Cardiac septum (tissue), 1 donor: ENCODE measurements at regions not wholly inside any gene's neighbourhood (a gene's known extent, or its start where the extent isn't known, plus 50 kb on each side); places are given as distances from the start of the nearest gene placed in this dataset.

Experiments
- DNase-seq: peaks from one replicate; pipeline ENCODE4 v3.0.0-alpha.2; 2020; ENCODE audit warnings: low spot score
- intact Hi-C: fragments of 100-400 bp; cut with DNase I; formaldehyde crosslinking; loops from one replicate; pipeline ENCODE4 v1.14.0; 2022
- donor health status: DM: no; HTN: no; CAD: no.

GRCh38 chr4:13881892-13882291, 254.4 kb upstream of the BOD1L1 start:
- intact Hi-C loops = no loop called here
- DNase-seq = no peak

GRCh38 chr4:13887010-13887409, 259.5 kb upstream of the BOD1L1 start:
- intact Hi-C loops = no loop called here
- DNase-seq = no peak

GRCh38 chr4:13888112-13888511, 260.6 kb upstream of the BOD1L1 start:
- intact Hi-C loops = no loop called here
- no peak for DNase-seq

DNA sequence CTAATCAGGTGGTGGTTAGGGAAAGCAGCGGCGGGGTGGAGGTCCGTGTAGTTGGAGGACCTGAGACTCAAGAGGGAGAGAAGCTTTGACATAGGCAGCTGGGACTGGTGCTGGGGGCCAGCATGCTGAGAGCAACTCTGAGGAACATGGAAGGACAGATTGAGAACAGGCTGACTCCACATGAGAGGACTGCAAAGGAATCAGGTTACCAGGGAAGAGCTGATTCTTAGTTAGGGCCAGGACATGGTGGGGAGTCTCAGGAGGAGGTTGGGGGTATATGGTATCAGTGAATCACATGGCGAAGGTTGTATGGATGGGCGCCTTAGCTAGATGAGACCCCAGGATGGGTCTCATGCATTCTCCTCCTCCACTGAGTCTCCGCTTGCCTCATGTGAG, 264.0 kb upstream of the BOD1L1 start:
- intact Hi-C loops = no loop called here

GRCh38 chr4:13892739-13893105, 265.2 kb upstream of the BOD1L1 start:
- intact Hi-C loops = no loop called here
- no peak for DNase-seq

More for the DNA sequence above, 264.0 kb upstream of the BOD1L1 start:
- DNase-seq = no peak

DNA sequence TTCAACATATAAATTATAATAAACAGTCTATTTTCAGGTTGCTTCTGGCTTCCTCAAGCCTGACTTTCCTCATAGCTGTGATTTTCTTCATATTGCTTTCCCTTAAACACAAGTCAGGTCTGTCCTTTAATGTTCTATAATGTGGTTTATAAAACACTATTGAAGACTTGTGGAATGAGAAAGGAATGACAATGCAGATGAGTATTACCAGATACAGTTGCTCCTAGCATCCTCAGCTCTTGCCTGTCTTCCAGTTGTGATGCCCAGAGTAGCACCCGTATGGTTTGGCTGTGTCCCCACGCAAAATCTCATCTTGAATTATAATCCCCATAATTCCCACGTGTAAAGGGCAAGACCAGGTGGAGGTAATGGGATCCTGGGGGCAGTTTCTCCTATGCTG, 265.7 kb upstream of the BOD1L1 start:
- intact Hi-C loops = no loop called here
- no peak for DNase-seq

DNA sequence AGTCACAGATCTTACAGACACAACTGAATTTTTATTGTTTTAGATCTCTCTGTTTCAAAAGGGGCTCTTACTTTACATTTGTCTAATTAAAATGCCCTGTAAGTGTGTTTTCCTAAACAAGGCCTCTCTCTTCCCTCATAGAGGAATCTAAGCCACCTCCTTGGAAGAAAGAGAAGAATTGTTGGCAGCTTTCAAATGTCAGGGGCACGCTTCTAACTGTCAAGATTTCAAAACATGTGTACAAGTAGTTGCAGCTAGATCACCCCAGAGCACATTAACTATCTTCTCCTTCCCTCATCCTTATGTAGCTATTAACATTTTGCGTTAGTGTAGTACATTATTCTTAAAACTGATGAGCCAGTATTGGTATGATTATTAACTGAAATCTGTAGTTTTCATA, 266.5 kb upstream of the BOD1L1 start:
- intact Hi-C loops = no loop called here
- no peak for DNase-seq

- intact Hi-C loops = no loop called here
- DNase-seq = no peak
These were observed 273.3 kb upstream of the BOD1L1 start for GRCh38 chr4:13900780-13901179.

DNA sequence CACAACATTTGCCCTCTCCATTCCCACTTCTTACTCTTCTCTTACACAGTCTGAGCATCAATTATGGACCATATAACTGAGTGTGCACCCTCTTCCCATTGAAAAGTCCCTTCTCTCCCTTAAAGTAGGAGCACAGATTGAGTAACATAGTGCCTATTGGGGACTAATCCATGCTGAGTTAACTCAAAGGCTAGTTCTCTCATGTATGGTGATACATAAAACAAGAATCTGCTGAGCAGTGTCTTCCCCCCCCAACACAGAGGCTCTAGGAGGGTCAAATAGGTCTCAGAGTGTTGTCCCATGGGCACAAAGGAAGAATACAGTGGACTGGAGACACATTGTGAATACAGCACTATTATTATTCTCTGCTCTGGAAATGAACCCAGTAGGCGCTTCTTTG, 274.6 kb upstream of the BOD1L1 start:
- intact Hi-C loops = no loop called here
- DNase-seq = no peak

DNA sequence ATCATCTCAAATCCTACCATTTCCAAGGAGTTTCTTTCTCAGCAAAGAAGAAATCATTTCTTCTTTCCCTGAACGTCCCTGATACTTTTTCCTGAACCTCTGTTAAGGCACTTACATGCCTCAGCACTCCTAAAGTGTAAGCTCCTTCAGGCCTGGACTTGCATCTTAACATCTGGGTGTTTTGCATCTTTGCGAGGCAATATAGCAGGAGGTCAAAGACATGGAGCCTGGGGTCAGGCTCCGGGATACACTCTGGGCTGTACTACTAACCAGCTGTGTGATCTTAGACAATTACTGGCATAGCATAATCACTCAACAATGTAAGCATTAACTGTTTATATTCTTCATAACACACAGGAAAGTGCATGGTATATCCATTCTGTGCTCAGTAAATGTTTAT, 275.5 kb upstream of the BOD1L1 start:
- intact Hi-C loops = no loop called here
- DNase-seq = no peak

GRCh38 chr4:13903901-13904300, 276.4 kb upstream of the BOD1L1 start:
- intact Hi-C loops = no loop called here
- no peak for DNase-seq

DNA sequence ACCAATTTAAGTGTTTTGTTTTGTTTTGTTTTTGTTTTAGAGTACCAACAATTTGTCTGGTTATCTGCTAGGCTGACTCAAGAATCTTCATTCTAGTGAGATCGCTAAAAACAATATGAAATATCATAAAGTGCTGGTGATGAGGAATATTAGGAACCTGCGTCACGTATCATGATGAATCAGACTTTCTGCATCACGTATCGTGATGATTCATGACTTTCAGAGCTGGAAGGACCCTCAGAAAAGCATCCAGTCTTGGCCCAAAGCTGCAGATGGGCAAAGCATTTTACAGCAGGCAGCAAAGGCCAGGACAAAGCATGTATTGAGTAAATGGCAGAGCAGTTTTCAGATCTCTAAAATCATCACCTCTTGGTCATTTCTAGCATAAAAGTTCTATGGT, 278.0 kb upstream of the BOD1L1 start:
- no peak for DNase-seq
- intact Hi-C loops = no loop called here

- DNase-seq = no peak
- intact Hi-C loops = no loop called here
These were observed 279.2 kb upstream of the BOD1L1 start for GRCh38 chr4:13906727-13907126.

DNA sequence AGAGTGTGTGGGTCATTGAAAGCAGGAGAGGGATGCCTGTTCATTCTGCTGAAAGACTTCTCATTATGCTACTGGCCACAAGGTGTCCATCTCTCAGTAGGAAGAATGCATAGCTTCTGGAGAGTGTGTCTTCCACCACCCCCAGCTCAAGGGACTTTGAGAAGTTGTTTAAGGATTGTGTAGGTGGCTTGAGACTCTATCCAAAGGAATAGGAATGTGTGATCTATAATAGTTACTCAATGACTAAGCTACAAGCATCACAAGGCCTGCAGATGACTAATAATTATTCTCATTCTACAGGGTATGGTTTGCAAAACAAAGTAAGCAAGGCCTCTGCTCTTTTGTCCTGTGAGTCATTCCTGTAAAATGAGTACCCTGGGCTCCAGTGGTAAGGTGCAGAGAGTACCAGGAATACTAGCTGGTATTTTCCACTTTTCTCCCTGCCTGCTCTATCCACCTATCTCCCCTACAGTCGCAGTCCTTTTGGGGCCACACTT, 279.8 kb upstream of the BOD1L1 start:
- DNase-seq = no peak
- intact Hi-C loops = no loop called here

GRCh38 chr4:13908455-13908854, 280.9 kb upstream of the BOD1L1 start:
- intact Hi-C loops = no loop called here
- DNase-seq = no peak

- DNase-seq = no peak
- intact Hi-C loops = no loop called here
These were observed 283.0 kb upstream of the BOD1L1 start for GRCh38 chr4:13910556-13910955.

- intact Hi-C loops = no loop called here
- no peak for DNase-seq
These were observed 283.7 kb upstream of the BOD1L1 start for GRCh38 chr4:13911256-13911655.

- intact Hi-C loops = no loop called here
- no peak for DNase-seq
These were observed 285.0 kb upstream of the BOD1L1 start for GRCh38 chr4:13912436-13912925.

DNA sequence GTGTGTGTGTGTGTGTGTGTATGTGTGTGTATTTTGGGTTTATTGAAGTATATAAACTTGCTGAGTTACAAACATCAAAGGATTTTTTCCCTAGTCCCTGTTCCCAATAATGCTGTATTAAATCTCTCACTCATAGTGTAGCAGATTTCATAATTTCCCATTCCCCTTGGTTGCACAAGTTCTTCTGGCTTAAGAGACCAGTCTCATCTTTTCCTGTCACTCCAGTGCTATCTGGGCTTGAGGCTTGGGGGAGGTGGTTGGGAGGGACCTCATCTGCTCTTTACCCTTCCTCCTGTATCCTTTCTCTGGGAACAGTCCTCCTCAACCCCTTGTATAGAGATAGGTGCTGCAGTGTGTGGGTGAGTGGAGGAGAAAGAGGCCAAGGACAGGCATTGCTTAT, 285.4 kb upstream of the BOD1L1 start:
- DNase-seq = no peak
- intact Hi-C loops = no loop called here

GRCh38 chr4:13917015-13917414, 289.5 kb upstream of the BOD1L1 start:
- intact Hi-C loops = no loop called here

GRCh38 chr4:13918110-13918509, 290.6 kb upstream of the BOD1L1 start:
- intact Hi-C loops = no loop called here
- DNase-seq = no peak

More at GRCh38 chr4:13917015-13917414, 289.5 kb upstream of the BOD1L1 start:
- no peak for DNase-seq

DNA sequence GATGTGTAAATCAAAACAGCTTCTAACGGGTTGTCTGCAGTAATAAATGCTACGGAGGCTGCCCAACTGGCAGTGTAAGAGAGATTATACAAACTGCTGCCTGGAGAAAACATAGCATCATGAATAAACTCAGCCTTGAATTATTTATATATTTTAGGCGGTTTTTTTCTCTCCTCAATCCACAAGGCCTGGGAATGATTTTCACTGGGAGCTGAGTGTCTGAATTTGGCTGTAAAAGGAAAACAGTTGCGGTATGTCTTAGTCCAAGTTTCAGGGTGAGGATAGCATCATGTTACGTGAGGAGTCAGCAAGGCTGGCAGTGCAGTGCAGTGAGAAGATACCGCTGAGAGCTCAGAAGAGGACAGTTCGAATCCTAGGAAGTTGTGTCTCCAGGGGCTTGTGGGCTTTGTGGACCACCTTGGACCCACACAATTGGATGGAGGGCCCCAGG, 291.5 kb upstream of the BOD1L1 start:
- intact Hi-C loops = no loop called here

More for the DNA sequence above, 291.5 kb upstream of the BOD1L1 start:
- no peak for DNase-seq
